Calu3 (cell line): ENCODE measurements at regions not wholly inside any gene's neighbourhood (a gene's known extent, or its start where the extent isn't known, plus 50 kb on each side); places are given as distances from the start of the nearest gene placed in this dataset.

ENCODE experiments used
- BruUV-seq: library from RNA; stranded (reverse); fragments of 400-500 nt; replicated peaks from 2 replicates; lab custom pipeline; 2021; lab: Mats Ljungman, UMichigan
- CTCF ChIA-PET: fragments of 300-600 bp; sonication (Branson Sonifier 250); formaldehyde crosslinking; loops from one replicate; lab custom pipeline; 2022; ENCODE audit warnings: antibody characterized with exemption; lab: Charles Lee
- DNase-seq: peaks from one replicate; pipeline ENCODE4 v3.0.0; 2022
- H3K27ac Mint-ChIP-seq: one replicate; pipeline ENCODE4 v1.8.0; 2022; ENCODE audit warnings: mixed read lengths; ENCODE audit not compliant: unreplicated experiment
- H3K27me3 Mint-ChIP-seq: one replicate; pipeline ENCODE4 v1.8.0; 2022; ENCODE audit warnings: mixed read lengths; ENCODE audit not compliant: unreplicated experiment
- H3K36me3 Mint-ChIP-seq: one replicate; pipeline ENCODE4 v1.8.0; 2022; ENCODE audit warnings: mild to moderate bottlenecking, moderate library complexity, mixed read lengths; ENCODE audit not compliant: insufficient read depth, unreplicated experiment
- H3K4me1 Mint-ChIP-seq: one replicate; pipeline ENCODE4 v1.8.0; 2022; ENCODE audit warnings: mild to moderate bottlenecking, low read depth, mixed read lengths; ENCODE audit not compliant: unreplicated experiment
- H3K4me3 Mint-ChIP-seq: one replicate; pipeline ENCODE4 v1.8.0; 2022; ENCODE audit warnings: mild to moderate bottlenecking, low read depth, moderate library complexity, mixed read lengths; ENCODE audit not compliant: unreplicated experiment
- H3K9me3 Mint-ChIP-seq: one replicate; pipeline ENCODE4 v1.8.0; 2022; ENCODE audit warnings: low read depth, mixed read lengths; ENCODE audit not compliant: unreplicated experiment
- intact Hi-C: fragments of 100-400 bp; cut with micrococcal nuclease; formaldehyde crosslinking; loops from one replicate; pipeline ENCODE4 v1.10.0; 2022; ENCODE audit not compliant: unreplicated experiment
- TF ChIP-seq, protein P1 (sequence below): fragments of 200-600 bp; IDR thresholded peaks from one replicate; pipeline ENCODE4 v1.8.0; 2022; ENCODE audit warnings: antibody characterized with exemption; ENCODE audit not compliant: unreplicated experiment

DNA sequence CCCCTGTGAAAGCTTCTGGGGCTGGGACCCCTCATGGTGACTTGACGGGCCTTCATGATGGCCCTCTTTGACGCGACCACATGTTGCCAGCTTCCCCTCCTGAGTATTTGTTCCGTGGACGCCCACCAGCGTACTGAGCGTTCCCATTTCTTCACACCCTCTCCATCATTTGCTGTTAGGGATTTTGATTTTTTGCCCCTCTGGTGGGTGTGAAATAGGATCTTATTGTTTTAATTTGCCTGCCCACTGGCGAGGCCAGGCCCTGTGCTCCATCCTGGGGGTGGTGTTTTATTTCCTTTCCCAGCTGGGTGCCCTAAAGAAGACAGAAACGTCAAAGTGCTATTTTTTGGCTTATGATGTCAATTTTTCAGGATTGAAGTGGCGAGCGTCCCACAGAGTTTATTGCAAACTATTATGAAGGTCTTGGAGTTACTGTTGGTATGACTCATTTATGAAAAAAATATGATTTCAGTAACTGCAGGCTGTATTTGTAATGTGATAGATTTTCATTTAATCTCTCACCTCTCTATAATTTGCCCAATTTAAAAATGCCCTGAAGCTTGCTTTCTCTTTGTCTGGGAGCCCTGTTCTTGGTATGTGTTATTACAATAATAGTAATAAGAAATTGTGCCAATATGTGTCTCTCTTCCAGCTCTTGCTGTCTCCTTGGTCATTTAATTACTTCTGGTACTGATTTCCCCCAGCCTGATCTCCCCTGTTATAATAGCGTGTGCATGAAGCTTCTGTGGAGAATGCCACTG, 99.6 kb downstream of the SLC25A47 start:
- Mint-ChIP-seq H3K27me3 (no peaks in the 10 kb centered on the region), H3K4me1 (peaks cover 10% of the 10 kb centered on the region)
- intact Hi-C loops, result no loop called here

DNA sequence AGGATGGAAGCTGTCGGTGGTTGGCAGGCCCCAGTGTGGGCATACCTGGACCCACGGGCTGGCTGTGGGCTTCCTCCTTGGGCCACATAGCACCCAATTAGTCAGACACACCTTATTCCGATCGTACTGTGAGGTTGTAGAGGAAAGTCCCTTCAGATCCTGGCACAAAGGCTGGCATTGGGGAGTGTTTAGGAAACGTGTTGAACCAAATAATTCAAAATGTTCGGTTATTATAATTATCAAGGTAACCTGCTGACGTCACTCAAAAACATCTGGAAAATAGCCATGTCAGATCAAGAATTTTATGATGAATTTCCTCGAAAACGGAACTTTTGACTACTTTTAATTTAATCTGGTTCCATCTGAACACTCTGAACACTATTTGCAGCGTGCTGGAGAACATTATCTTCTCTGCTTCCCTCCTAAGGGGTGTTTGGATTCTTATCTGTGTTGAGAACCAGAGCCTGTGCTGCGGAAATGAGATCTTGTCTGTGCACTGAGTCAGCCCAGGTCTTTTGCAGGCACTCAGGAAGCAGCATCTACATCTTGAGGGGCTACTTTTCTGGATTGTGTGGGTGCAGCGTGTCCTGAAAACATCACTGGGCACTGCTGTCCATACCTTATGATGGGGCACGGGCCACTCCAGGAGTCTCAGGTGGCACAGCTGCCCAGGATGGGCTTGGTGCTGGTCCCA, 100.3 kb downstream of the SLC25A47 start:
- DNase-seq, result no peak
- TF ChIP-seq, protein P1, sequence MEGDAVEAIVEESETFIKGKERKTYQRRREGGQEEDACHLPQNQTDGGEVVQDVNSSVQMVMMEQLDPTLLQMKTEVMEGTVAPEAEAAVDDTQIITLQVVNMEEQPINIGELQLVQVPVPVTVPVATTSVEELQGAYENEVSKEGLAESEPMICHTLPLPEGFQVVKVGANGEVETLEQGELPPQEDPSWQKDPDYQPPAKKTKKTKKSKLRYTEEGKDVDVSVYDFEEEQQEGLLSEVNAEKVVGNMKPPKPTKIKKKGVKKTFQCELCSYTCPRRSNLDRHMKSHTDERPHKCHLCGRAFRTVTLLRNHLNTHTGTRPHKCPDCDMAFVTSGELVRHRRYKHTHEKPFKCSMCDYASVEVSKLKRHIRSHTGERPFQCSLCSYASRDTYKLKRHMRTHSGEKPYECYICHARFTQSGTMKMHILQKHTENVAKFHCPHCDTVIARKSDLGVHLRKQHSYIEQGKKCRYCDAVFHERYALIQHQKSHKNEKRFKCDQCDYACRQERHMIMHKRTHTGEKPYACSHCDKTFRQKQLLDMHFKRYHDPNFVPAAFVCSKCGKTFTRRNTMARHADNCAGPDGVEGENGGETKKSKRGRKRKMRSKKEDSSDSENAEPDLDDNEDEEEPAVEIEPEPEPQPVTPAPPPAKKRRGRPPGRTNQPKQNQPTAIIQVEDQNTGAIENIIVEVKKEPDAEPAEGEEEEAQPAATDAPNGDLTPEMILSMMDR, result no peak
- H3K27ac Mint-ChIP-seq, result no peak overlapping the region
- no peak overlapping the region for H3K4me3 Mint-ChIP-seq
- H3K9me3 Mint-ChIP-seq, result no peaks in the 10 kb centered on the region
- CTCF ChIA-PET, result no interaction called here
- intact Hi-C loops, result no loop called here
- no TSS peak for BruUV-seq
- peaks cover 10% of the 10 kb centered on the region for H3K4me1 Mint-ChIP-seq
- no peaks in the 10 kb centered on the region for H3K27me3 Mint-ChIP-seq
- H3K36me3 Mint-ChIP-seq, result no peaks in the 10 kb centered on the region

More for the DNA sequence above, 99.6 kb downstream of the SLC25A47 start:
- Mint-ChIP-seq H3K27ac (no peak overlapping the region), H3K9me3 (no peaks in the 10 kb centered on the region), H3K4me3 (no peak overlapping the region), H3K36me3 (no peaks in the 10 kb centered on the region)
- CTCF ChIA-PET, result no interaction called here
- BruUV-seq, result no TSS peak
- TF ChIP-seq, protein P1, result no peak
- no peak for DNase-seq

DNA sequence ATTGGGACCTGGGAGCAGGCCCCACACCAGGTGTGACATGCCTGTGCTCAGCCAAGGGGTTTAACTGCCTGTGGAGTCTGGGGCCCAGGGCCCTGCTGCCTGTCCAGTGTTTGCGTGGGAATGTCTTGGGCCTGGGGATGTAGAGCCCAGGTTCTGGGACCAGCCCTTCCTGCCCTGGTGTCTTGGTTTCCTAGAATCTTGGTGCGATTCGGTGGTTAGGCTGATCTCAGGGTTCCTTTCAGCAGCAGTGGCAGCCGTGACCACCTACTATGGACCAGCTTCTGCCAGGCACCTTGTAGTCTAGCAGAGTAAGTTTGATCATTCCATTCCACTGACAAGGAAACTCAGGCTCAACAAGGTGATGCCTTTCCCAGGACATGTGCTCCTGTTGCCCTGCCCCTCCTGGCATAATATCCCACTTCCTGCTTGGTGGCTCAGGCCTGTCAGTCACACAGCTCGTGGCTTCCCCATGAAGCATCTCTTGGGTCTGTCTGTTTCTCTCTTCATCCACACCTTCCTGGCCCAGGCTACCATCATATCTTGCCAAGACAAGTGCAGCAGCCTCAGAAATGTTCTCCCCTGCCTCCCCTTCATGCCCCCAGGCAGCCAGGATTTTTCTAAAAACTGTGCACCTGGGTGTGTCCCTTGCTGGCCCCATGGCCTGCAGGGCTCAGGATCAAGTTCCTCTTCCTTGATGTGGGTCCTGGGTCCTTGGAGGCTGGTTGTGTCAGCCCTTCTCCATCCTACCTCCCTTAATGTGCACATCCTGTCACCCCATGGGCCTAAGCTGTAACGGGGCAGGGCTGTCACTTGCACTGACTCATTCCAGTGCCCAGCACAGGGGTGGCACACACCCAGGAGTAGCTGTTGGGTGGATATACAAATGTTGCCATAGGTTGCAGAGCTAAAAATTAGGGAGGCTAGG, 101.6 kb downstream of the SLC25A47 start:
- Mint-ChIP-seq H3K36me3 (no peaks in the 10 kb centered on the region), H3K27me3 (no peaks in the 10 kb centered on the region), H3K4me3 (no peak overlapping the region), H3K9me3 (no peaks in the 10 kb centered on the region), H3K27ac (no peak overlapping the region), H3K4me1 (peaks cover 10% of the 10 kb centered on the region)
- CTCF ChIA-PET, result interaction anchor here (0.6 to 2.1 kb wide), 2 partner anchors 10 to 15 kb away, joined by 3 to 4 read pairs; no protein-coding TSS in a partner anchor
- TF ChIP-seq, protein P1, result no peak
- intact Hi-C loops, result no loop called here
- peak; percentile 28 for DNase-seq
- BruUV-seq, result no TSS peak

DNA sequence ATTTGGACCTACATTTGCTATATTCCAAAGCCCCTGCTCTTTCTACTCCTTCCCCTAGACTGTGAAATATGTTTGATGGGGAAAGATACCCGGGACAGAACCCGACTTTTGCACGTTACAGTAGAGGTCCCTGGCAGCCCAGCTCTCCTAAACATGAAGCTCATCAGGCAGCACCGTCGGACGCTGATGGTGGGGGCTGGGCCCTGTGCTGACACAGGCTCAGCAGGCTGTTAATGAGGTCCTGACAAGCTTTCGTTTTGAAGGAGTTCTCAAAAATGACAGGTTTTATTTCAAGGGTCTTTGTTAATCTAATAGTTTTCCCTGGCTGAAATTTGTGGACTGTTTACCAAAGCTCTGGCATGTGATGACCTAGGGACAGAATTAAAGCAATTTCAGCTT, 102.3 kb downstream of the SLC25A47 start:
- no peaks in the 10 kb centered on the region for H3K9me3 Mint-ChIP-seq
- no peaks in the 10 kb centered on the region for H3K27me3 Mint-ChIP-seq
- no peak for DNase-seq
- CTCF ChIA-PET, result interaction anchor here (2.1 kb wide), 1 partner anchor 15 kb away, joined by 4 read pairs; no protein-coding TSS in a partner anchor
- H3K4me1 Mint-ChIP-seq, result peaks cover 10% of the 10 kb centered on the region
- no TSS peak for BruUV-seq
- no peaks in the 10 kb centered on the region for H3K36me3 Mint-ChIP-seq
- H3K27ac Mint-ChIP-seq, result no peak overlapping the region
- TF ChIP-seq, protein P1, result no peak
- no peak overlapping the region for H3K4me3 Mint-ChIP-seq
- intact Hi-C loops, result no loop called here
